GM18505 (cell line): ENCODE measurements at regions not wholly inside any gene's neighbourhood (a gene's known extent, or its start where the extent isn't known, plus 50 kb on each side); places are given as distances from the start of the nearest gene placed in this dataset.

Experiments used
- ATAC-seq: cut with Tn5 transposase; IDR thresholded peaks from one replicate; pipeline ENCODE4 v1.9.1; 2021; ENCODE audit not compliant: unreplicated experiment
- POLR2A ChIP-seq: IDR thresholded peaks from 4 replicates; pipeline ENCODE4 v1.6.1; 2011; ENCODE audit warnings: borderline replicate concordance; ENCODE audit not compliant: insufficient read depth, insufficient read length; ENCODE audit errors: extremely low read depth

DNA sequence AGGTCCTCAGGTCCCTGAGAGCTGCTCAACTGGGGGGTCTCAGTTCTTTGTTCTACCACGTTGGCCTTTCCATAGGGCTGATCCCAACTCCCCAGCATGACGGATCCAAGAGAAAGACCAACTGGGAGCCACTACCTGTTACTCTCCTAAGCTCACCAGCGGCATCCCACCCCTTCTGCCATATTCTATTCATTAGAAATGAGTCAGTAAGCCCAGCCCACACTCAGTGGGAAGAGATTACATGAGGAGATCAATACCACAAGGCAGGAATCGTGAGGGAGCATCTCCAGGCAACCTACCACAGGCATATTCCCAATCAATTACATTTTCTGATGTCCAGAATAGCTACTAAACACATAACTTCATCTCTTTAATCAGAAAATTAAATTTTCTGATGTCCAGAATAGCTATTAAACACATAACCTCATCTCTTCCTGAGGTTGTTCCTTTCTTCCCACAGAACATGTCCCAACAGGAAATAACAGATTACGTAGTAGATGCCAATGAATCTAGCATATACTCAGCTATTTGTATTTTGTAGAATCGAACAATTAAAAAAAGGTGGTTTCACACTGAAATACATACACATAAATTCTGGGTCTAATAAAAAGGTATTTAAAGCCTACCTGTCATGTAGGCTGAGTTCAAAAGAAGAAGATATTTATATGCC, 708.1 kb upstream of the ARGLU1 start:
- ATAC-seq = no peak

GRCh38 chr13:107275312-107275711, 707.4 kb upstream of the ARGLU1 start:
- ATAC-seq = no peak
- no peak for TF ChIP-seq POLR2A

More for the DNA sequence above, 708.1 kb upstream of the ARGLU1 start:
- TF ChIP-seq POLR2A = no peak

DNA sequence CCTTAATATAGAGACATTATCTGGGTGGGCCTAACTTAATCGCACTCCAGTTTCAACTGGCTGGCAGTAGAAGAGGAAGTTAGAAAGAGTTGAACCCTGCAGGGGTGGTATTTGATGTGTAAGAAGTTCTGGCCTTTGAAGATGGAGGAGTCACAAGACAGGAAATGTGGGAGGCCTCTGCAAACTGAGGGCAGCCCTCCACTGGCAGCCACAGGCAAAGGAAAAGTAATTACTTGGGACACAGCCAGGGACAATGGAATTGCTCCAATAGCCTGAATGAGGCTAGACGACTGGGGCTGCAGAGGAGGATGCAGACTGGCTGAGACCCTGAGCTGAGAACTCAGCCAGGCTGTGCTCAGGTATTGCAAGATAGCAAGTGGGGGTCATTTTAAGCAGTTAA, 703.3 kb upstream of the ARGLU1 start:
- no peak for TF ChIP-seq POLR2A

GRCh38 chr13:107266657-107267056, 698.7 kb upstream of the ARGLU1 start:
- no peak for TF ChIP-seq POLR2A
- ATAC-seq = no peak

More for the DNA sequence above, 703.3 kb upstream of the ARGLU1 start:
- ATAC-seq = no peak

GRCh38 chr13:107258599-107259187, 690.8 kb upstream of the ARGLU1 start:
- no peak for TF ChIP-seq POLR2A
- no peak for ATAC-seq

GRCh38 chr13:107254392-107254791, 686.5 kb upstream of the ARGLU1 start:
- ATAC-seq = no peak
- TF ChIP-seq POLR2A = no peak

DNA sequence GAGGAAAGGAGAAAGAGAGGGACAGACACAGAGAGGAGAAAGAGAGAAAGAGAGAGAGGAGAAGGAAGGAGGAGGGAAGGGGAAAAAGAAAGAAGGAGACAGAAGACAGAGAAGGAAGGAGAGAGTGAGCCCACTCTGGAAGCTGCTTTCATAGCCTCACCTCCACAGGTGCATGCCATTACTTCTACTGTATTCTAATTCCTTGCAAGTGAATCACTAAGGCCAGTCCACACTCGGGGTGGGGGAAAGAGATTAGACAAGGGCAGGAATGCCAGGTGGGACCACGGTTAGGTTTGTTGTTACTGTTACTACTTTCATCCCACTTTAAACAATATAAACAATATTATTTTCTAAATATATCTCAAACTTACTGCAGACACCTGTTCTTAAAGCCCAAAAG, 684.5 kb upstream of the ARGLU1 start:
- ATAC-seq = no peak
- no peak for TF ChIP-seq POLR2A

DNA sequence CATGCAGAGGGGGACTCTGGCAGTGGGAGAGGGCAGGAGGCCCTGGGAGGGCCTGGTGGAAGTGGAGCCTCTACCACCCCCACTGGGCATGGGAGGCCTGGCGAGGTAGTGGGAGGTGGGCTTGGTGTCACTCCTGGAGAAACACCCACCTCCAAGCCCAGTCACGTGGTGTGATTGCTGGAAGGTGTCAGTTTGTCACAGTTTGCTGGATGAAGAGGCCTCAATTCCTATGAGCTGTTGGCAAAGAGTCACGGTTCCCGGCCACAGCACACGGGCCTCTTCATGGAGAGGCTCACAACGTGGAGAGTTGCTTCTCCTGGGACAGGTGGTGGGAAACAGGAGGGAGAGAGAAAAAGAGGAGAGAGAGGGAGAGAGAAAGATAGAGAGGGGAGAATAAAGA, 684.1 kb upstream of the ARGLU1 start:
- no peak for ATAC-seq
- TF ChIP-seq POLR2A = no peak

- no peak for ATAC-seq
- no peak for TF ChIP-seq POLR2A
These were observed 683.4 kb upstream of the ARGLU1 start for GRCh38 chr13:107251341-107251740.

DNA sequence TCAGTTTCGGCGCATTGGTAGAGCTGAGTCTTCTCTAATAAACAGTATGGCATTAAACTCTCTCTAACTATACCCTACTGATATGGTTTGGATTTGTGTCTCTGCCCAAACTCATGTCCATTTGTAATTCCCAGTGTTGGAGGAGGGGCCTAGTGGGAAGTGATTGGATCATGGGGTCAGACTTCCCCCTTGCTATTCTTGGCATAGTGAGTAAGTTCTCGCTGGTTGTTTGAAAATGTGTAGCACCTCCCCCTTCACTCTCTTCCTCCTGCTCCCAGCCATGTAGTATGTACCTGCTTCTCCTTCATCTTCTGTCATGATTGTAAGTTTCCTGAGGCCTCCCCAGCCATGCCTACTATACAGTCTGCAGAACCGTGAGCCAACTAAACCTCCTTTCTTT, 682.7 kb upstream of the ARGLU1 start:
- ATAC-seq = no peak
- TF ChIP-seq POLR2A = no peak

GRCh38 chr13:107244241-107244640, 676.3 kb upstream of the ARGLU1 start:
- ATAC-seq = no peak
- no peak for TF ChIP-seq POLR2A

DNA sequence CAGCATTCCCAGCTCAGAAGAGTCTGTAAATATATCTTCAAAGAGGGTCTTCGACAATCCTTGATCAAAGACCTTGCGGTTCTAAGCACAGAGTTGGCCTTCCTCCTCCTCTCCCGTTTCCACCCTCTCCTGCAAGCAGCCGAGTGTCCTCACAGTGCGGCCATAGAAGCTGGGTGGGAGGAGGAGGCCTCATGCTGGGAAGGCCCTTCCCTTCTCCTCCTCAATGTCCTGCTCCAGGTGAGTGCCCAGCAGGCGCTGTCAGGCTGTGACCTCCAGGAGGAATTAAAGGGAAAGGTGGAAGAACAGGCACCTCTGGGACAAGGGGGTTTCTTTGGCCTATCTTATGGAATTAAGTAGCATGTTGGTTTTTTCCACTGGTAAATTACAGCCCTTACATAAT, 674.2 kb upstream of the ARGLU1 start:
- TF ChIP-seq POLR2A = no peak
- no peak for ATAC-seq

DNA sequence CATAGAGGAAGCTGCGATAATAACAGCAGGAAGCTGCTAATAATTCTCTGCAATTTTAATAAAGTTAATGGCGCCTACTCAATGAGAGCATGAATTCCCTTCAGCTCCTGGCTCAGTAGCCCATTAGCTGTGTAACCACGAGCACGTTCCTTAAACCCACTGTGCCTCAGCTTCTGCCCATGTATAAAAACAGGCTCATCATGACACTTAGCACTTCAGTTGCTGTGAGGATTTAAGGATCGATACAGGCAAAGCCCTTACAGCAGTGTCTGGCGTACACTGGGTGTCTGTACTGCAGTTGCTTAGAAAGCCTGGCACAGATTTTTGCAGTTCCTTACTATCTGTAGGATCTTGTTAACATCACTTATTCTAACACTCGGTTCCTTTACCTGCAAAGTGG, 673.4 kb upstream of the ARGLU1 start:
- no peak for TF ChIP-seq POLR2A
- no peak for ATAC-seq

GRCh38 chr13:107239213-107239612, 671.3 kb upstream of the ARGLU1 start:
- ATAC-seq = no peak
- TF ChIP-seq POLR2A = no peak
